PFSK-1 (cell line): ENCODE measurements at regions not wholly inside any gene's neighbourhood (a gene's known extent, or its start where the extent isn't known, plus 50 kb on each side); places are given as distances from the start of the nearest gene placed in this dataset.

Experiments
- FOXP2 ChIP-seq: optimal IDR thresholded peaks from 2 replicates; pipeline ENCODE3; 2011; ENCODE audit warnings: borderline replicate concordance, control low read depth, inconsistent platforms; ENCODE audit not compliant: insufficient read depth; ENCODE audit errors: extremely low read length, extremely low read depth
- POLR2AphosphoS5 ChIP-seq: IDR thresholded peaks from 2 replicates; pipeline ENCODE4 v1.6.1; 2012; ENCODE audit warnings: low read depth, mild to moderate bottlenecking, control low read depth, low read length, moderate library complexity
- SIN3A ChIP-seq: IDR thresholded peaks from 2 replicates; pipeline ENCODE4 v1.6.1; 2012; ENCODE audit warnings: mild to moderate bottlenecking, low read length, moderate library complexity, borderline replicate concordance; ENCODE audit not compliant: insufficient read depth
- TAF1 ChIP-seq: IDR thresholded peaks from 2 replicates; pipeline ENCODE4 v1.6.1; 2012; ENCODE audit warnings: low read length, control low read depth, borderline replicate concordance; ENCODE audit not compliant: insufficient read depth
- TF ChIP-seq, protein P1 (sequence below), 2 experiments: IDR thresholded peaks; 2 replicates each; pipeline versions ENCODE4 v1.6.1 to v1.8.0; 2011 to 2012; ENCODE audit warnings: low read depth in 2 of 2, low read length in 2 of 2, control low read depth in 1 of 2, inconsistent platforms in 1 of 2, mild to moderate bottlenecking in 1 of 2, moderate library complexity in 1 of 2; ENCODE audit not compliant: insufficient read depth in 1 of 2

- TF ChIP-seq POLR2AphosphoS5 (no peak), SIN3A (no peak), FOXP2 (no peak), TAF1 (no peak)
- TF ChIP-seq, protein P1, sequence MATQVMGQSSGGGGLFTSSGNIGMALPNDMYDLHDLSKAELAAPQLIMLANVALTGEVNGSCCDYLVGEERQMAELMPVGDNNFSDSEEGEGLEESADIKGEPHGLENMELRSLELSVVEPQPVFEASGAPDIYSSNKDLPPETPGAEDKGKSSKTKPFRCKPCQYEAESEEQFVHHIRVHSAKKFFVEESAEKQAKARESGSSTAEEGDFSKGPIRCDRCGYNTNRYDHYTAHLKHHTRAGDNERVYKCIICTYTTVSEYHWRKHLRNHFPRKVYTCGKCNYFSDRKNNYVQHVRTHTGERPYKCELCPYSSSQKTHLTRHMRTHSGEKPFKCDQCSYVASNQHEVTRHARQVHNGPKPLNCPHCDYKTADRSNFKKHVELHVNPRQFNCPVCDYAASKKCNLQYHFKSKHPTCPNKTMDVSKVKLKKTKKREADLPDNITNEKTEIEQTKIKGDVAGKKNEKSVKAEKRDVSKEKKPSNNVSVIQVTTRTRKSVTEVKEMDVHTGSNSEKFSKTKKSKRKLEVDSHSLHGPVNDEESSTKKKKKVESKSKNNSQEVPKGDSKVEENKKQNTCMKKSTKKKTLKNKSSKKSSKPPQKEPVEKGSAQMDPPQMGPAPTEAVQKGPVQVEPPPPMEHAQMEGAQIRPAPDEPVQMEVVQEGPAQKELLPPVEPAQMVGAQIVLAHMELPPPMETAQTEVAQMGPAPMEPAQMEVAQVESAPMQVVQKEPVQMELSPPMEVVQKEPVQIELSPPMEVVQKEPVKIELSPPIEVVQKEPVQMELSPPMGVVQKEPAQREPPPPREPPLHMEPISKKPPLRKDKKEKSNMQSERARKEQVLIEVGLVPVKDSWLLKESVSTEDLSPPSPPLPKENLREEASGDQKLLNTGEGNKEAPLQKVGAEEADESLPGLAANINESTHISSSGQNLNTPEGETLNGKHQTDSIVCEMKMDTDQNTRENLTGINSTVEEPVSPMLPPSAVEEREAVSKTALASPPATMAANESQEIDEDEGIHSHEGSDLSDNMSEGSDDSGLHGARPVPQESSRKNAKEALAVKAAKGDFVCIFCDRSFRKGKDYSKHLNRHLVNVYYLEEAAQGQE (IDR thresholded peaks at IDR 0.05; ENCODE audit: insufficient read depth in 1 of 2, low read depth in 2 of 2, low read length in 2 of 2): no peak
Observed at GRCh38 chr20:26295006-26295405, 598.4 kb upstream of the ZNF337 start.

GRCh38 chr20:26279238-26279637 lies 582.6 kb upstream of the ZNF337 start:
- TF ChIP-seq SIN3A: no peak
- TF ChIP-seq, protein P1 (IDR thresholded peaks at IDR 0.05; ENCODE audit: insufficient read depth in 1 of 2, low read depth in 2 of 2, low read length in 2 of 2): no peak
- no peak for TF ChIP-seq TAF1
- TF ChIP-seq FOXP2: no peak
- TF ChIP-seq POLR2AphosphoS5: no peak

DNA sequence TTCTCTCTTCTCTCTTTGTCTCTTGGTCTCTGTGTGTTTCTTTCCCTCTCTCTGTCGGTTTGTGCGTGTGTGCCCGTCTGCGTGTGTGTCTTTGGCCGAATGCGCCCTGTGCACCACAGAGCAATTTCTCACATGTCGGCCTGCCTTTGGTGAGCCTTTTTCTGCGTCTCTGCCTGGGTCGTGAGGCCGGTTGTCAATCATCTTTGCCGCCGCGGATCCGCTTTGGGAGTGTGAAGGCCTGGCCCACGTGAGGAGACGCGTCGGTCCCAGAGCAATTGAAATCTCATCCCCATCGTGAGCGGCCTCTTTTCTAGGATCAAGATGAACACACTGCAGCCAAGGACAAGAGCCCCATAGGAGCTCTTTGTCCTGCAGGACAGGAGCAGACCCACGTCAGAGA lies 580.7 kb upstream of the ZNF337 start:
- TF ChIP-seq SIN3A (no peak), TAF1 (no peak), POLR2AphosphoS5 (no peak), FOXP2 (no peak)
- TF ChIP-seq, protein P1 (IDR thresholded peaks at IDR 0.05; ENCODE audit: insufficient read depth in 1 of 2, low read depth in 2 of 2, low read length in 2 of 2): no peak

DNA sequence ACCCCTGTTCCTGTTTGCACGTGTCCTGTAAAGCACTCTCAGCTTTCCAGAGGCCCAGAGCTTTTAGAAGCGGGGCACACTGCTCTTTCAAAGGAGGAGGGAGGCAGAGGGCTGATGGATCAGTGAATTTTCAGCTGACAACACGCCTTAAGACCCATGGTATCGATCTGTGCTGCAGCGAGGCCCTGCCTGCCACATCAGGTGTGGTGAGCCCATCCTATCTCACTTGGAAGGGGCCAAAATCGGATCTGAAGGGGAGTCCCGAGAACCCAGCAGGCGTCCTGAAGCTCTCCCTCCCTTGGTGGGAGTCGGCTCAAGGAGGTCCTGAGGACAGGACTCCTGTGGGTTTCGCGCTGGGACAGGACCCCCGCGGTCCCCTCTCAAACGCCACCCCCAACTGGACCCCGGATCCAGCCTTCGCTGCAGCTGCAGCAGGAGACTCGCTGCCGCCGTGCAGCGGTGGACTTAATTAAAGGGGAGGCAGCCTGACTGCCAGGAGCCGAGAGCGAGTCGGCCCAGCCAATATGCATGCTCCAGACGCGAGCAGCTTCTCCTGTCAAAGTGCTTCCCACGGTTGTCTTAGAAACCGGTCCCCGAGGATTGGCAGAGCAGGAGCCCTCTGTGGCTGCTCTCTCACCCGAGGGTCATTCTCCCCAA lies 580.0 kb upstream of the ZNF337 start:
- TF ChIP-seq TAF1 (no peak), POLR2AphosphoS5 (no peak), FOXP2 (no peak), SIN3A (no peak)
- TF ChIP-seq, protein P1 (IDR thresholded peaks at IDR 0.05; ENCODE audit: insufficient read depth in 1 of 2, low read depth in 2 of 2, low read length in 2 of 2): no peak
